Right lobe of liver (tissue), 4 donors: ENCODE measurements at regions not wholly inside any gene's neighbourhood (a gene's known extent, or its start where the extent isn't known, plus 50 kb on each side); places are given as distances from the start of the nearest gene placed in this dataset.

Experiments used
- POLR2A ChIP-seq: fragments of 450-650 bp; IDR thresholded peaks from one replicate; pipeline ENCODE4 v1.6.1; 2017; ENCODE audit warnings: antibody characterized with exemption, mild to moderate bottlenecking
- TF ChIP-seq, protein P1 (sequence below), 4 donors: fragments of 200-600 bp in 3 of 4; fragments of 450-650 bp in 1 of 4; IDR thresholded peaks; one replicate each; pipeline versions ENCODE4 v1.5.1 to v1.8.0; 2016 to 2022; ENCODE audit warnings: antibody characterized with exemption in 4 of 4, mild to moderate bottlenecking in 2 of 4
- donor health status: DM: no; HTN: no; CAD: no.
- donor health status: DM: no; HTN: no; CAD: no.
- donor health status: DM: no; HTN: yes; CAD: no.

GRCh38 chr4:133268205-133268604 is 119.1 kb downstream of the PCDH10 start:
- TF ChIP-seq, protein P1, sequence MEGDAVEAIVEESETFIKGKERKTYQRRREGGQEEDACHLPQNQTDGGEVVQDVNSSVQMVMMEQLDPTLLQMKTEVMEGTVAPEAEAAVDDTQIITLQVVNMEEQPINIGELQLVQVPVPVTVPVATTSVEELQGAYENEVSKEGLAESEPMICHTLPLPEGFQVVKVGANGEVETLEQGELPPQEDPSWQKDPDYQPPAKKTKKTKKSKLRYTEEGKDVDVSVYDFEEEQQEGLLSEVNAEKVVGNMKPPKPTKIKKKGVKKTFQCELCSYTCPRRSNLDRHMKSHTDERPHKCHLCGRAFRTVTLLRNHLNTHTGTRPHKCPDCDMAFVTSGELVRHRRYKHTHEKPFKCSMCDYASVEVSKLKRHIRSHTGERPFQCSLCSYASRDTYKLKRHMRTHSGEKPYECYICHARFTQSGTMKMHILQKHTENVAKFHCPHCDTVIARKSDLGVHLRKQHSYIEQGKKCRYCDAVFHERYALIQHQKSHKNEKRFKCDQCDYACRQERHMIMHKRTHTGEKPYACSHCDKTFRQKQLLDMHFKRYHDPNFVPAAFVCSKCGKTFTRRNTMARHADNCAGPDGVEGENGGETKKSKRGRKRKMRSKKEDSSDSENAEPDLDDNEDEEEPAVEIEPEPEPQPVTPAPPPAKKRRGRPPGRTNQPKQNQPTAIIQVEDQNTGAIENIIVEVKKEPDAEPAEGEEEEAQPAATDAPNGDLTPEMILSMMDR (IDR thresholded peaks at IDR 0.05) = no peak
- TF ChIP-seq POLR2A = no peak
